ENCODE measurements at regions not wholly inside any gene's neighbourhood (a gene's known extent, or its start where the extent isn't known, plus 50 kb on each side); places are given as distances from the start of the nearest gene placed in this dataset.
A peak's percentile ranks its signal among the peaks of the same experiment; 100 is the strongest.

- peak; percentile 87 to 88 for DNase-seq
Observed at GRCh38 chr13:99436686-99437416, 64.4 kb upstream of the TM9SF2 start.

GRCh38 chr13:99439048-99439447 lies 62.2 kb upstream of the TM9SF2 start:
- no peak for DNase-seq

- DNase-seq = no peak
Observed at GRCh38 chr13:99439850-99440604, 61.2 kb upstream of the TM9SF2 start.

GRCh38 chr13:99442273-99442895 lies 58.9 kb upstream of the TM9SF2 start:
- DNase-seq = peak; percentile 45 to 51

- DNase-seq = no peak
Observed at GRCh38 chr13:99446242-99446641, 55.0 kb upstream of the TM9SF2 start.

DNA sequence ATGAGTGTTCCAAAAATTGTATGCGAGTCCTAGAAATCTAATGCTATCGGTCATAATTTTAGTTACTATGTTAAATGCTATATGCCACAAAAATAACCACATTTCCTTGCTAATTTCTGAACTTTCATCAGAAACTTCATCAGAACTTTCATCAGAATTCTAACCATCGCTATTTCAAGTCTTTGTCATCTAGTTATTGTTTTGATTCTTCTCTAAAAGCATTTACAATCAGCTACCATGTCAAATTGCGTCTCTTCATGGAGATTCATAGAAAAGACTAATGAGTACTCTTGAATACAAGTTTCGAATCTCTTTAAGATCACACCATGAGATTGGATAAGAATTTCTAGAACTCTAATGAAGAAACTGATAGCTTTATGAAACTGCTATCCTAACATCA lies 52.7 kb upstream of the TM9SF2 start:
- no peak for DNase-seq

DNA sequence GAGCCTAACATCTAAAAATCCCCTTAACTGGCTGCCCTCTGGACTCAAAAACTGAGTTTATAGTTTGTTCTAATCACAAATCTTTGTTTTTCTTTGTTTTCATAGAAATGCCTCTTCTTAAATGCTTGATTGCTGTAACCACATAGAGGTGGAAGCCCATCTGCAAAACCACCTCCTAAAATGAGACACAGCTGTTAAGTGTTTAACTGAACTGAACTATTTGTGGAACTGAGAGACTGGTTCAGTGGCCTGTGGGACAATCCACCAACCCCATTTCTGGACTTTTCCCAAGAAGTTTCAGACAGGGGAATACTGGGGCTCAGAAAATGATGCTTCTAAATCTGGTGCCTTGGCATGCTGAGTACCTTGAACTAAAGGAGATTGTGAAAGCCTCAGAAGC lies 50.9 kb upstream of the TM9SF2 start:
- no peak for DNase-seq
